ENCODE measurements at regions not wholly inside any gene's neighbourhood (a gene's known extent, or its start where the extent isn't known, plus 50 kb on each side); places are given as distances from the start of the nearest gene placed in this dataset.

GRCh38 chr4:11724731-11725130 is 296.0 kb upstream of the HS3ST1 start:
- Mint-ChIP-seq H3K27ac (no peak overlapping the region), H3K27me3 (peaks cover 22% of the 10 kb centered on the region), H3K36me3 (ENCODE audit: low read depth) (no peaks in the 10 kb centered on the region), H3K4me3 (no peak overlapping the region), H3K9me3 (no peaks in the 10 kb centered on the region), H3K4me1 (ENCODE audit: low read depth) (no peaks in the 10 kb centered on the region)
- Histone ChIP-seq H3K27ac (ENCODE audit: low read depth in 1 of 2, low read length in 2 of 2) (no peak overlapping the region), H3K27me3 (ENCODE audit: control insufficient read depth in 1 of 2, insufficient read depth in 2 of 2, low read length in 2 of 2) (no peaks in the 10 kb centered on the region), H3K4me3 (ENCODE audit: low read length) (no peak overlapping the region), H3K4me1 (ENCODE audit: insufficient read depth, low read length) (no peaks in the 10 kb centered on the region), H3K36me3 (ENCODE audit: insufficient read depth, low read length) (no peaks in the 10 kb centered on the region), H3K9me3 (ENCODE audit: control insufficient read depth in 1 of 2, insufficient read depth in 1 of 2, low read length in 2 of 2) (no peaks in the 10 kb centered on the region)
- no peak for TF ChIP-seq CTCF (IDR thresholded peaks at IDR 0.05)
- DNase-seq, result no peak
- ATAC-seq (ENCODE audit: poor library complexity), result no peak
- CTCF ChIA-PET, result no interaction called here
- POLR2A ChIA-PET, result no interaction called here
- intact Hi-C loops (cut with DNase I, micrococcal nuclease), result loop anchor here (5.0 to 10.0 kb wide), 2 partner anchors 1140 to 1147 kb away; no protein-coding TSS in a partner anchor

DNA sequence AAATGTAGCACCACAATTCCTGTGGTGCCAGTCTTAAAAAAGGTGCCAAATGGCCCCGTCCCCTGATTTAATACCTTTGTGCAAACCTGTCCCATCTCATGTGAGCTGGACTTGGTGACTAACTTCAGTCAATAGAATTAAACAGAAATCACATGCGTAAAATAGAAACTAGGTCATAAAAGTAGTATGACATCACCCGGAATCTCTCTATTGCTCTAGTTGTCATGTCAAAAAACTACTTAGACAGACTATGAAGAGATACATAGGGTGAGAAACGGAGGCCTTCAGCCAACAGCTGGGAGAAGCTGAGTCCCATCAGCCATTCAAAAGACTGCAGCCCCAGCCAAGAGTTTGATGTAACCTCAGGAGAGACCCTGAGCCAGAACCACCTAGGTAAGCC is 293.5 kb upstream of the HS3ST1 start:
- H3K4me1 ChIP-seq (ENCODE audit: insufficient read depth, low read length), result no peaks in the 10 kb centered on the region
- TF ChIP-seq CTCF (IDR thresholded peaks at IDR 0.05), result no peak
- no peaks in the 10 kb centered on the region for H3K27me3 ChIP-seq (ENCODE audit: control insufficient read depth in 1 of 2, insufficient read depth in 2 of 2, low read length in 2 of 2)
- ChIA-PET POLR2A (no interaction called here), CTCF (no interaction called here)
- no peak overlapping the region for H3K4me3 Mint-ChIP-seq
- peaks cover 27% of the 10 kb centered on the region for H3K27me3 Mint-ChIP-seq
- no peaks in the 10 kb centered on the region for H3K36me3 Mint-ChIP-seq (ENCODE audit: low read depth)
- no peaks in the 10 kb centered on the region for H3K4me1 Mint-ChIP-seq (ENCODE audit: low read depth)
- H3K36me3 ChIP-seq (ENCODE audit: insufficient read depth, low read length), result no peaks in the 10 kb centered on the region
- no peak for ATAC-seq (ENCODE audit: poor library complexity)
- intact Hi-C loops (cut with DNase I, micrococcal nuclease), result loop anchor here (5.0 to 10.0 kb wide), 2 partner anchors 1137 to 1145 kb away; no protein-coding TSS in a partner anchor
- no peak overlapping the region for H3K27ac ChIP-seq (ENCODE audit: low read depth in 1 of 2, low read length in 2 of 2)
- no peak overlapping the region for H3K4me3 ChIP-seq (ENCODE audit: low read length)
- DNase-seq, result no peak
- H3K9me3 Mint-ChIP-seq, result no peaks in the 10 kb centered on the region
- H3K27ac Mint-ChIP-seq, result no peak overlapping the region
- H3K9me3 ChIP-seq (ENCODE audit: control insufficient read depth in 1 of 2, insufficient read depth in 1 of 2, low read length in 2 of 2), result no peaks in the 10 kb centered on the region

DNA sequence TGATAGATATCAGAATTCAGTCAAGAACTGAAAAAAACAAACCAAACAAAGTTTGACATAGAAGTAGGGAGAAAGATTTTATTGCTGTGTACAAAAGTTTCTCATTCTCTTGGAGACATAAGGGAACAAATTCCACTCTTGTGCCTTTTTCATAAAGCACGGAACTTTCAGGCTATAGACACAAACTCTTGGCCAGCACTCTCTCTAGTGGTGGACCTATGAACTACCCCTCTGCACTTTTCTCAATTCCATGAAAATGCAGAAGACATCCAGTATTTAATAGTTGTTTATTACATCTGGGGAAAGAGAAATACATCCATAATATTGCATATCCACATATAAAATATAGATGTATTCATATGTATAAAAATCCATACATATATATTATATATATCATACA is 291.6 kb upstream of the HS3ST1 start:
- Mint-ChIP-seq H3K27ac (no peak overlapping the region), H3K4me1 (ENCODE audit: low read depth) (no peaks in the 10 kb centered on the region), H3K9me3 (no peaks in the 10 kb centered on the region), H3K36me3 (ENCODE audit: low read depth) (no peaks in the 10 kb centered on the region), H3K4me3 (no peak overlapping the region), H3K27me3 (peaks cover 27% of the 10 kb centered on the region)
- CTCF ChIA-PET, result no interaction called here
- intact Hi-C loops (cut with DNase I, micrococcal nuclease), result loop anchor here (5.0 to 10.0 kb wide), 2 partner anchors 1135 to 1143 kb away; no protein-coding TSS in a partner anchor
- Histone ChIP-seq H3K9me3 (ENCODE audit: control insufficient read depth in 1 of 2, insufficient read depth in 1 of 2, low read length in 2 of 2) (no peaks in the 10 kb centered on the region), H3K4me1 (ENCODE audit: insufficient read depth, low read length) (no peaks in the 10 kb centered on the region), H3K27ac (ENCODE audit: low read depth in 1 of 2, low read length in 2 of 2) (no peak overlapping the region), H3K27me3 (ENCODE audit: control insufficient read depth in 1 of 2, insufficient read depth in 2 of 2, low read length in 2 of 2) (no peaks in the 10 kb centered on the region), H3K36me3 (ENCODE audit: insufficient read depth, low read length) (no peaks in the 10 kb centered on the region), H3K4me3 (ENCODE audit: low read length) (no peak overlapping the region)
- POLR2A ChIA-PET, result no interaction called here
- TF ChIP-seq CTCF (IDR thresholded peaks at IDR 0.05), result peak; percentile 40
- ATAC-seq (ENCODE audit: poor library complexity) (no peak), DNase-seq (peak in 3 of 14 experiments; percentile 1 to 11 (median 9))
